ENCODE measurements at regions not wholly inside any gene's neighbourhood (a gene's known extent, or its start where the extent isn't known, plus 50 kb on each side); places are given as distances from the start of the nearest gene placed in this dataset.
A peak's percentile ranks its signal among the peaks of the same experiment; 100 is the strongest.
"Not testable (repeated sequence)": the region's sequence is repeated elsewhere in the genome, so short reads cannot be mapped to it uniquely, and the experiment has no call there.

DNA sequence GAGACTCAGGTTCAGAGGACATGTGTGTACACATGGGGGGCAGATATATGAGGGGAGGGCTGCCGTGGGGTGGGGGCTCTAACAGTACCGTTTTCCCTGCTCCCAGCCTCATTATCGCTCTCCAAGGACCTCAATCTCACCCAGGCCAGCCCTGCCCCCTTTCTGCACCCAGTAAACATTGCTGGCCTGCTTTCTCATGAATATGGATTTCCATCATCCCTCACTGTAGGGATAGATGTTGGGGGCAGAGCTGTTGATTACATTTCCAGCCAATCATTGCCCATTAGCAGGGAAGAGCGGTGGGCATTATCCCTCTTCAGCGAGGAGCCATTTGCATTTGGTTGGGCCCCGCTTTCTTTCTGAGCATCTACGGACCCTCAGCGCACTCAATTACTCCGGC, 273.8 kb downstream of the RPS6KC1 start:
- DNase-seq, result no peak
- intact Hi-C loops (cut with DNase I), result no loop called here

- DNase-seq, result no peak
- intact Hi-C loops (cut with DNase I), result no loop called here
Measured at GRCh38 chr1:213325482-213325881, 274.4 kb downstream of the RPS6KC1 start.

- intact Hi-C loops (cut with DNase I), result no loop called here
- DNase-seq, result no peak
Measured at GRCh38 chr1:213326281-213327016, 275.4 kb downstream of the RPS6KC1 start.

GRCh38 chr1:213327017-213327667, 276.1 kb downstream of the RPS6KC1 start:
- peak in 28 of 42 donors; percentile 7 to 64 (median 31) for DNase-seq
- intact Hi-C loops (cut with DNase I), result no loop called here

DNA sequence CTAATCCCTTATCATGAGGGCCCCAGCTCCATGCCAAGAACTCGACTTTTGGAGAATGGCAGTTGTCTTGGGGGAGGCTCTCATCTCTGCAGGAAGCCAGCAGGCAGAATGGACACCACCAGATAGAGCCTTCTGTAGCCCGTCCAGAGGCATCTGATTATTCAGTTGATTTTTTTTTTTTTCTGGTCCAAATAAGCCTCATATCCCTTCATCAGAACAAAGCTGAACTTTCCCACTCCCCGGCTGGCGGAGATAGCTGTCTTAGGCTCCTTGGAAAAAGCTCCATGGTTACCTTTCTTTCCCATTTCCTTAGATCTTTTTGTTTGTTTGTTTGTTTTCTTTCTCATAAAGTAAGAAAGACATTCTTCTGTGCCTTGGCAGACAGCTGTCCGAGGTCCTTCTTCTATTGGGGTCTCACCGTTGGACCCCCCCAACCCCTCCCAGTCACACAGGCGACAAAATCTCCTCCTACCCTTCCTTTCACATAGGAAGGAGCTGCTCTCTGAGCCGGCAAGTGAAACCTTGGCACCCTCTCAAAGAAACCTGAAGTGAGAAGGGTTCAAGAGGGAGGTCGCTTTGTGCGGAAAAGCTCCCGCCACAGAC, 278.5 kb downstream of the RPS6KC1 start:
- DNase-seq, result no peak
- intact Hi-C loops (cut with DNase I), result no loop called here

GRCh38 chr1:213330281-213330680, 279.2 kb downstream of the RPS6KC1 start:
- intact Hi-C loops (cut with DNase I), result no loop called here
- no peak for DNase-seq

GRCh38 chr1:213331631-213332175, 280.7 kb downstream of the RPS6KC1 start:
- intact Hi-C loops (cut with DNase I), result no loop called here
- DNase-seq, result no peak

DNA sequence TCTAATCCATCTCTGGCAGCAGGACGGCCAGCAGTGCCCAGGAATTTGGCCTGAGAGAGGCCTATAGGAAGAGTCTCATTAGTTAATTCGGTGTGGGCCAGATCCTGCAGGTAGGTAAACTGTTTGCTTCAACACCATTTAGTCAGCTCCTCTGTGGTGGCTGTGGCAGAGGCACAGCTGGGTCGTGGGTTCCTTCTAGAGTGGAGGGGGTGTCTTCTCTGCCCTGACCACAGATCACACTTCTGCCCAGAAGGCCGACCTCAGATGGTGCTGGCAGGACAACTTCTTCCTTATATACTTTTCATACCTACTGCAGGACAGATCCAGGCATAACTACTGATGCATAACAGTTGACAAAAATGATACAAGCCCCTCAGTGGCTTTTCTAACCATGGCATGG, 281.4 kb downstream of the RPS6KC1 start:
- no peak for DNase-seq
- intact Hi-C loops (cut with DNase I), result no loop called here

- DNase-seq, result no peak
- intact Hi-C loops (cut with DNase I), result no loop called here
Measured at GRCh38 chr1:213333121-213333520, 282.1 kb downstream of the RPS6KC1 start.

DNA sequence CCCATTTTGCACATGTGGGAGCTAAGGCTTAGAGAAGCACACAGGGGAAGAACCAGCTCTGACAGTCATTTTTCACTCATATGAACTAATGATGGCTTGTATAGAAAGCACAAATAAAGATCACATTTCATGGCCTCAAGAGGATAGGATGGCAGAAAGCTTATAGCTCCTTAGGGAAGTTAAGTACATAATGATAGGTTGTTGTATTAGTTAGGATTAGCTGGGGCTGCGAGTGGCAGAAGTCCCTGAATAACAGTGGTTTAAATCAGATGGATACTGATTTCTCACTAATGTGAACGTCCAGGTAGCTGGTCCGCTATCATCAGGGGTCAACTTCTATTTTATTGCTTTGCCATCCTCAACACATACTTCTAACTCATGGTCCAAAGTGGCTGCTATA, 284.0 kb downstream of the RPS6KC1 start:
- intact Hi-C loops (cut with DNase I), result no loop called here
- no peak for DNase-seq

- intact Hi-C loops (cut with DNase I), result no loop called here
- DNase-seq, result no peak
Measured at GRCh38 chr1:213337025-213337678, 286.1 kb downstream of the RPS6KC1 start.

DNA sequence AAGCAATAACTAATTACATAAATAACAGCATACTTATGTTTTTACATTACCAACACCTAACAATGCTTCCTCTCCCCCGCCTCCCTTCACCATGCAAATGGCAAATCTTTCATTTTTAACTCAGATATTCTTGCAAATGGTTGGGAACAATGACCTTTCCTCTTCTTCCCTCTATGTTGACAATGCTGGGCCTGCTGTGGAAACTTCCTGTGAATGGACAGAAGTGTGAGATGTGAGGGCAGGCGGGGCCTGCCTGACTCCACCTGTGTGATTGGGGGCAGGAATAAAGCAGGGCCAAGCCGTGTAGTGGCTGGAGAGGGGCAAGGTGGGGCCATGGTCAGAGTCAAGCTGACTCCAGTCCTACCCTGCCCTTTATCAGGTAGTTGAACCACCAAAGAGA, 289.6 kb downstream of the RPS6KC1 start:
- intact Hi-C loops (cut with DNase I), result no loop called here
- DNase-seq, result no peak

DNA sequence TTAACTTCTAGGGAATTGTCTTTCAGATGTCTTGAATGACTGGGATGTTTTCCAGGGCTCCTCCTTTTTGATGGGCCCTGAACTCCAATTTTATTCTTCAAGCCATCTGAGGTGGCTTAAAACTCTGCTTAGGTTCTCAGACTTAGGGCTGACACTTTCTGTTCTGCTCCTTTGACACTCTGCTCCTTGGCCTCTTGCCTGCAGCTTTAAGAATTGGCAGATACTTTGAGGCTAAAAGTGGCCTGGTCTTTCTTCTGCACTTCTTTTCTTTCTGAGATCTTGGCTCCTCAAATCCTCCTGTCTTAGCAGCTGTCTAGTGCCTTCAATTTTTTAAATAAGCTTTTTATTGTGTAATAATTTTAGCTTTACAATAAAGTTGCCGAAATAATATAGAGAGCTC, 294.6 kb downstream of the RPS6KC1 start:
- intact Hi-C loops (cut with DNase I), result no loop called here
- DNase-seq, result no peak

DNA sequence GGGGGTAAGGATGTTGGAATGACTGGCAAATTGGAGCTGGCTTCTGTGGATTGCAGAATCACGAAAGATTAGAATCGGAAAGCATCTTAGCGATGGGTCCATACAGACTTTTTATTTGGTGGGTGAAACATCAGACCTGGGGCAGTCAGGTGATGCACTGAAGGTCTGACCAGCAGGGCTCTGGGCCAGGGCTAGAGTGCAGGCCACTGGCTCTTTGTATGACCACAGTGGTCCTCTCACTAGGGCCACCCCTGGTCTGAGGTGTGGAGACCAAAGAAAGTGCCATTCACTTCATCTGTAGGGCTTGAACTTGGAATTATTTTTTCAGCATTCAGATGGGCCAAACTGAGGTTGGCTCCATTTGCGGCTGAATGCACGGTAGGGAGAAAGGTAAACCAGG, 306.4 kb downstream of the RPS6KC1 start:
- intact Hi-C loops (cut with DNase I), result no loop called here

GRCh38 chr1:213358368-213358767, 307.3 kb downstream of the RPS6KC1 start:
- DNase-seq; intact Hi-C loops (cut with DNase I): not testable (repeated sequence)

More for the DNA sequence above, 306.4 kb downstream of the RPS6KC1 start:
- DNase-seq, result no peak

- intact Hi-C loops (cut with DNase I), result no loop called here
- no peak for DNase-seq
Measured at GRCh38 chr1:213362598-213362997, 311.6 kb downstream of the RPS6KC1 start.

- DNase-seq, result no peak
- intact Hi-C loops (cut with DNase I), result no loop called here
Measured at GRCh38 chr1:213366141-213366831, 315.2 kb downstream of the RPS6KC1 start.

DNA sequence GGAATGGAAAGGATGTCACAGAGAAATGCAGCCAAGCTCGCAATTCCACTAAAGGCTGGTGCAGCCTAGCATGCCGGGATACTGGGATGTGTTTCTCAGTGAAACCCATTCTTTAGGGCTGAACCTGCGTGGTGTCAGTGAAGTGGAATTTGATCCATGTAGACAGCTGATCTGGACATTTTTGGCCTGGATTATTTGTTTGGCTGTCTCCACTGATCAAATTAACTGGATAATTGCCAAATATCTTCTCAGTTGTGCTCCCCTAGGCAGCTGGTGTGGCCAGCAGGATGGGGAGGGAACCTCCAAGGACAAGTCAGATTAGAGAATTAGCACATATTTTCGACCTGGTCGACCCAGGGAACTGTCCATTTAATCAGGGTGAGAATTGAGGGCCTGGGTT, 318.4 kb downstream of the RPS6KC1 start:
- peak in 1 of 42 donors; percentile 23 for DNase-seq
- intact Hi-C loops (cut with DNase I), result no loop called here

GRCh38 chr1:213370523-213370922, 319.5 kb downstream of the RPS6KC1 start:
- intact Hi-C loops (cut with DNase I), result loop anchor here (5.0 kb wide), 1 partner anchor 757 kb away; no protein-coding TSS in a partner anchor
- peak in 1 of 42 donors; percentile 20 for DNase-seq
